ENCODE measurements at regions not wholly inside any gene's neighbourhood (a gene's known extent, or its start where the extent isn't known, plus 50 kb on each side); places are given as distances from the start of the nearest gene placed in this dataset.
"Not testable (repeated sequence)": the region's sequence is repeated elsewhere in the genome, so short reads cannot be mapped to it uniquely, and the experiment has no call there.

GRCh38 chr10:105742923-105743322 lies 1101.8 kb downstream of the SORCS3 start:
- Mint-ChIP-seq H3K4me1 (no peaks in the 10 kb centered on the region), H3K4me3 (no peak overlapping the region), H3K27ac (peak overlapping the region in 1 of 3 donors; percentile 39), H3K9me3 (peaks cover 3 to 8% (median 4%) of the 10 kb centered on the region in 3 donors), H3K36me3 (no peaks in the 10 kb centered on the region), H3K27me3 (no peaks in the 10 kb centered on the region)

DNA sequence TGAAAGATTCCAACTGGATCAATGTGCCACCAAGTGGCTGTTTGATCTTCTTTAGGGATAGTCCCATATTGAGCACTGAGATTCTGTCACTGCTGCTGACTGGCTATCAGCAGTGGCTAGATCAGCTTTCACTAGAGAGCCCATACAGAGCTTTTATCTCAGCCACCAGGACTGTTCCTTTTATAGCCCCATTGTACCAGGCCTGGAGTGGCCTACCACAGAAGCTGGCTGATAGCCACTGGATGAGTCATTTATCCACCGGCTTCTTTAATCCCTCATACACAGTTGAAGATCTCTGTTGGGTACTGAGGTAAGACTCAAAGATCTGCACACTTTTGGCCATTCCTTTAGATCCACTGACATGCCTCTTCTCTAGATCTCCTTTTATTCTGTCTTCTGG lies 1101.1 kb downstream of the SORCS3 start:
- Mint-ChIP-seq H3K27me3 (no peaks in the 10 kb centered on the region), H3K4me1 (no peaks in the 10 kb centered on the region), H3K9me3 (peaks cover 3 to 8% (median 6%) of the 10 kb centered on the region in 3 donors), H3K27ac (no peak overlapping the region), H3K36me3 (no peaks in the 10 kb centered on the region), H3K4me3 (no peak overlapping the region)

DNA sequence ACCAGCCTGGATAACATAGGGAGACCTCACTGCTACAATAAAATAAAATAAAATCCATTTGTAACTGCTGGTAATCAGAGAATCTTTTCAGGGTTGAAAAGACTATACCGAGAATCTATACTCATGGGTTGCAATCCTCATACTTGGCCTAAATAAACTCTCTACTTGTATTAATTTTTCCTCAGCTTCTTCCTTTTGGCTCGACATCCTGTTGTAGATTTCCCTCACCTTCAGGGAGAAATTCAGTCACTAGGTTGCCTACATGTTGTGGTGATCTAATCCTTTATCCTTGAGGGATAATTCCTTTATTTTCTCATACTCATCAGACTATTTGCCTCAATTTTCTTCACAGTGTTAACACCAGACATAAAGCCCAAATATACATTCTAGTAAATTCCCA lies 1093.4 kb downstream of the SORCS3 start:
- H3K4me1 Mint-ChIP-seq, result no peaks in the 10 kb centered on the region
- H3K27me3 Mint-ChIP-seq, result no peaks in the 10 kb centered on the region
- H3K9me3 Mint-ChIP-seq, result peaks cover 0 to 4% (median 2%) of the 10 kb centered on the region in 3 donors
- no peak overlapping the region for H3K27ac Mint-ChIP-seq
- no peaks in the 10 kb centered on the region for H3K36me3 Mint-ChIP-seq
- H3K4me3 Mint-ChIP-seq, result no peak overlapping the region

GRCh38 chr10:105733924-105734323 lies 1092.8 kb downstream of the SORCS3 start:
- Mint-ChIP-seq H3K9me3 (peaks cover 0 to 4% (median 2%) of the 10 kb centered on the region in 3 donors), H3K4me3 (no peak overlapping the region), H3K27ac (peak overlapping the region in 1 of 3 donors; percentile 40), H3K27me3 (no peaks in the 10 kb centered on the region), H3K4me1 (no peaks in the 10 kb centered on the region), H3K36me3 (no peaks in the 10 kb centered on the region)

GRCh38 chr10:105729428-105729827 lies 1088.3 kb downstream of the SORCS3 start:
- H3K4me1 Mint-ChIP-seq, result no peaks in the 10 kb centered on the region
- no peak overlapping the region for H3K4me3 Mint-ChIP-seq
- H3K9me3 Mint-ChIP-seq, result peaks cover 0 to 19% (median 3%) of the 10 kb centered on the region in 3 donors
- no peaks in the 10 kb centered on the region for H3K36me3 Mint-ChIP-seq
- H3K27ac Mint-ChIP-seq, result no peak overlapping the region
- H3K27me3 Mint-ChIP-seq, result no peaks in the 10 kb centered on the region

GRCh38 chr10:105727586-105727985 lies 1086.5 kb downstream of the SORCS3 start:
- H3K27ac Mint-ChIP-seq, H3K27me3 Mint-ChIP-seq, H3K4me1 Mint-ChIP-seq, H3K36me3 Mint-ChIP-seq, H3K4me3 Mint-ChIP-seq: not testable (repeated sequence)
- peaks cover 0 to 19% (median 5%) of the 10 kb centered on the region in 3 donors for H3K9me3 Mint-ChIP-seq

DNA sequence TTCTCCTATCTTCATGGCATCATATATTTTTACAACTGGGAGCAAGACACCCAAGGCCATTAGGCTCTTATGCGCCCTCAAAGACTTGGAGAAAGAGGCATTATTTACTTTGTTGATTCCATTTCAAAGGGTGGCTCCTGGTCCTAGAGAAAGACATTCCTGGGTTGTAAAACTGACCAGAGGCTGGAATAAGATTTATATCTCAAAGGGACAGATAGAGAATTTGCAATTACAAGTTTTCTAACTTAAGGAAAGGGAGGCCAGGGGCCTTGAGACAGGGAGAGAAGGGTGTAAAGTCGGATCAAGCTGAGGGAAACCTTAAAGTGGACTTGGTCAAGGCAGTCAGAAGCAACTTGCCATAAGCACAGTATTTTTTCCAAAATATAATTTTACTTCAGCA lies 1086.0 kb downstream of the SORCS3 start:
- Mint-ChIP-seq H3K9me3 (peaks cover 0 to 19% (median 5%) of the 10 kb centered on the region in 3 donors), H3K4me3 (no peak overlapping the region), H3K27me3 (no peaks in the 10 kb centered on the region), H3K4me1 (no peaks in the 10 kb centered on the region), H3K36me3 (no peaks in the 10 kb centered on the region), H3K27ac (no peak overlapping the region)

GRCh38 chr10:105726149-105726548 lies 1085.1 kb downstream of the SORCS3 start:
- H3K27me3 Mint-ChIP-seq, result no peaks in the 10 kb centered on the region
- peaks cover 0 to 19% (median 5%) of the 10 kb centered on the region in 3 donors for H3K9me3 Mint-ChIP-seq
- H3K4me3 Mint-ChIP-seq, result no peak overlapping the region
- H3K36me3 Mint-ChIP-seq, result no peaks in the 10 kb centered on the region
- no peak overlapping the region for H3K27ac Mint-ChIP-seq
- no peaks in the 10 kb centered on the region for H3K4me1 Mint-ChIP-seq

DNA sequence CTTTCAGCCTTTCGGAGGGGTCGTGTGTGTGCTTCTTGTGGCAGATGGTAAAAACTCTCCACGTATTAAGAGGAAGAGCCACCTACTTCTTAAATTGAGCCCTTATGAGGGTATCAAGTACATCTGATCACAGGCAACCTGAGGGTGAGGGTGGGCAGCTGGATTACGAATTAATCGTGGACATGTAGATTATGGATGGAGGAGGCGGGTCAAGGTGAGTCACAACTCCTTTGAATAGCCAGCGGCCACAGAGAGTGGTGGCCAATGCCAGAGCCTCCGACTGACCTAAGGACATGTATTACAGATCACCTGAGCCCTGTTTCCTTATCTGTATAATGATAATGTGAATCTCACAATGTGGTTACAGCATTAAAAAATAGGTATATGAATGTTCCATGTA lies 1083.9 kb downstream of the SORCS3 start:
- peaks cover 0 to 19% (median 5%) of the 10 kb centered on the region in 3 donors for H3K9me3 Mint-ChIP-seq
- H3K36me3 Mint-ChIP-seq, result no peaks in the 10 kb centered on the region
- H3K27me3 Mint-ChIP-seq, result no peaks in the 10 kb centered on the region
- H3K4me1 Mint-ChIP-seq, result no peaks in the 10 kb centered on the region
- H3K27ac Mint-ChIP-seq, result no peak overlapping the region
- no peak overlapping the region for H3K4me3 Mint-ChIP-seq

DNA sequence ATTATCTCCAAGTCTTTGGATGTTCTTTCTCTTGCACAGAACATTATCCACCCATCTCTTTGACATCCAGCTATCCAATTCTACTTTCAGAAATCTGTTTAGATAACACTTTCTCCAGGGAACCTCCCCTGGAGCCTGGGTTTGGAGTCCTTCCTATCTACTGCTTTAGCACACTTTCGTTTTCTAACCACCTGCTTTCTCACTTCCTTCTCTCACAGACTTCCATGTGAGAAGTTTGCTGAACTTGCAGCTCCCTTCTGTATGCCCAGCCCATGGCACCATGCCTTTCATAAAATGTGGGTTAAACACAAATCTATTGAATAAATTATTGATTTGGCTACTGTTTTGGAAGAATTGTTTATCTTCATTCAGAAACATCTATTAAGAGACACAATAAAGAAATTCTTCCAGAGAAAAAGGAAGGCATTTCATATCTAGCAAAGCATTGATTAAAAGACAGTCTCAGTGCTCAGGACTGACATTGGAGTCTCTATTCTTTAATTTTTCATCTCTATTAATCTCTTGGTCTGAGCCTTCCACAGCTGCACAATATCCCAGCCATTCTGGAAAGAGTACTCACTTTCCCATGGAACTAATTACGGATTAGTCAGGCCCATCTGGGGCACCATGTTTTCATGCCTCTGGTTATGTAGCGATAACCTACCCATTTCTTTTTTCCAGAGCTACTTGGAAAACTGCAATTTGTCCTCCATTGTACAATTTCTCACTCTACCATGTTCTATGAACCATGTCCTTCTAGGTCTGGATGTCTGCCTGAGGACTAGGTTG lies 1077.3 kb downstream of the SORCS3 start:
- H3K4me3 Mint-ChIP-seq, result no peak overlapping the region
- H3K27ac Mint-ChIP-seq, result no peak overlapping the region
- peaks cover 1 to 14% (median 8%) of the 10 kb centered on the region in 3 donors for H3K9me3 Mint-ChIP-seq
- H3K27me3 Mint-ChIP-seq, result no peaks in the 10 kb centered on the region
- H3K36me3 Mint-ChIP-seq, result no peaks in the 10 kb centered on the region
- peaks cover 0 to 1% (median 0%) of the 10 kb centered on the region in 3 donors for H3K4me1 Mint-ChIP-seq

DNA sequence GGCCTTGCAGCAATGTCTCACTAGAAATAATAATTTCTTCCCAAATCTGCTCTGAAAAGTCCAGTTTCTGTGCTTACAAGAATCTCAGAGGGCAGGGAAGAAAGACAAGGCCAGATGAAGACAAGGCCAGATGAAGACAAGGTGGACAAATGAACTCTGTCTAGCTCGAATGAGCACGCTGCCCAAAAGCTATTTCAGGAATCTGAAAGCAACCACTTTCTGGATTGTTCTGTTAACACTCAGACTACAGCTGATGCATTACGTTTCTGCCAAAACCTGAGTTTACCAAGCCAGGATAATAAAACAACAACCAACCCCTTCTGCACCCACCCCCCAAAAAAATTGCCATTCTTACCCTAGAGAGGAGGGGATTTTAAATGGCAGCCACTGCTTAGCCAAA lies 1073.6 kb downstream of the SORCS3 start:
- Mint-ChIP-seq H3K4me3 (no peak overlapping the region), H3K36me3 (no peaks in the 10 kb centered on the region), H3K9me3 (peaks cover 8 to 20% (median 14%) of the 10 kb centered on the region in 3 donors), H3K27me3 (no peaks in the 10 kb centered on the region), H3K4me1 (peaks cover 0 to 1% (median 0%) of the 10 kb centered on the region in 3 donors), H3K27ac (no peak overlapping the region)

DNA sequence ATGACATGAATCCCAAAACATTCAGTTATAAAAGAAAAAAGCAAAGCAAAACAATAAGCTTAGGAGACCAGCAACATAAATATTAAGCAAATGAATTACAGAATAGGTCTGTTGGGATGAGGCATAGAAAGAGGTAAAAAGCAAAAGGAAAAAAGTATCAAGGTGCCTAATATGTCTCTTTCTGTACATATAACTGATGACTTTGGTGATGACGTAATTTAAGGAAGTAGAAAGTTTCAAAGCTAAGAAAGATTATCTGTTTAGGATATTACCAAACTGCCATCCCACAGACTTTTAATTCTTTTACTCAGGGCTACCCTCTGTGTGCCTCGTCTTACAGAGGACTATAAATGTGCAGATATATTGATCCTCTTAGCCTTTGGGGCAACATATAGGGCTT lies 1066.5 kb downstream of the SORCS3 start:
- peaks cover 4 to 22% (median 7%) of the 10 kb centered on the region in 3 donors for H3K9me3 Mint-ChIP-seq
- no peaks in the 10 kb centered on the region for H3K36me3 Mint-ChIP-seq
- H3K4me3 Mint-ChIP-seq, result no peak overlapping the region
- no peaks in the 10 kb centered on the region for H3K4me1 Mint-ChIP-seq
- no peaks in the 10 kb centered on the region for H3K27me3 Mint-ChIP-seq
- H3K27ac Mint-ChIP-seq, result no peak overlapping the region

DNA sequence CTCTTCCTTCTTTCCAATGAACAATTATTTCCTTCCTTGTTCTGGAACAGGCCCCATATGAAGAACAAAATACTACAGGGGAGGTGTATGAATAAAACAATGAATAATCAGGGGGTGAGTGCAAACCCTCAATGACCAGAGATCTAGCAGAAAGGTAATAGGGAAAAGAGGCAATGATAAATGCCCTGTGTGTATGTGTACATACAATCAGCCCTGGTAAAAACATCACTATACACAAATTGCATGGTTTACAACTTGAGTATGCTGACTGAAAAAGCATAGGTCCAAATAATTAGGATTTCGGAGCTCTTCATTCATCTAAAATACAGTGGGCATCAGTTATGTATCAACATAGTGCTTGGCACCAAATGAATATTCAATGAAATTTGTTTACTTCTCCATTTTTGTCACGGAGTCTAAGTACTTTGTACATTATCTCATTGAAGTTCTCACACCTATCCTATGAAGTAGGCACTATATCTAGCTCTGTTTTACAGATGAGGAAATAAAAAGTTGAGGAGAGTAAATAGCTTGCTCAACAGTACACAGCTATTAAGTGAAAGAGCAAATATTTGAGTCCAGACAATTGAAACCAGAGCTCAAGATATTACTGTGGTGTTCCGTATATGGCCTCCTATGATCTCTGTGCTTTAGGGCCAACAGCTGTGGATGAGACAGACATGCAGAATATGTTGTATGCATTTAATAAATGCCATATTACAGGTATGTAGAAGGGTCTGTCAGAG lies 1065.4 kb downstream of the SORCS3 start:
- no peak overlapping the region for H3K27ac Mint-ChIP-seq
- H3K4me3 Mint-ChIP-seq, result no peak overlapping the region
- peaks cover 0 to 22% (median 3%) of the 10 kb centered on the region in 3 donors for H3K9me3 Mint-ChIP-seq
- H3K36me3 Mint-ChIP-seq, result no peaks in the 10 kb centered on the region
- no peaks in the 10 kb centered on the region for H3K27me3 Mint-ChIP-seq
- no peaks in the 10 kb centered on the region for H3K4me1 Mint-ChIP-seq

DNA sequence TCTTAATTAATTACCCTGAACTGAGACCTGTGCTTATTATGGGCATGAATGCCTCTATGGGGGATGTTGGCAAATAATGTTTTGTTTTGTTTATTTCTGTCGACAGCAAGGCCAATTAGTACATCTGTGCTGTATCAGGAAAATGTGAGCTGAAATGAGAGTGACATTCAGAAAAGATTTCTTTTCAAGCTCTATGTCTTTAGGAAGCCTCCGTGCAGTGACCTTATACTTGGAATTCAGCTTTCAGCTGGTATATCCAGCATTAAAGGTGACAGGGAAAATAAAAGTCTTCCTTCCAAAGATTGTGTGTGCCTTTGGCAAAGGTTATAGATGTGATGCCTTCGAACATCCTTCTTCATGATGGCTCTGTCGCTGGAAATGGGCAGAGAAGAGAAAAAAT lies 1061.1 kb downstream of the SORCS3 start:
- no peak overlapping the region for H3K27ac Mint-ChIP-seq
- H3K27me3 Mint-ChIP-seq, result no peaks in the 10 kb centered on the region
- peaks cover 0 to 15% (median 3%) of the 10 kb centered on the region in 3 donors for H3K9me3 Mint-ChIP-seq
- no peaks in the 10 kb centered on the region for H3K36me3 Mint-ChIP-seq
- H3K4me3 Mint-ChIP-seq, result no peak overlapping the region
- H3K4me1 Mint-ChIP-seq, result no peaks in the 10 kb centered on the region

GRCh38 chr10:105700218-105700617 lies 1059.1 kb downstream of the SORCS3 start:
- peaks cover 2% of the 10 kb centered on the region for H3K36me3 Mint-ChIP-seq
- H3K9me3 Mint-ChIP-seq, result peaks cover 0 to 7% (median 7%) of the 10 kb centered on the region in 3 donors
- no peak overlapping the region for H3K4me3 Mint-ChIP-seq

More at GRCh38 chr10:105700218-105700617, 1059.1 kb downstream of the SORCS3 start:
- Mint-ChIP-seq H3K27me3 (no peaks in the 10 kb centered on the region), H3K4me1 (no peaks in the 10 kb centered on the region), H3K27ac (no peak overlapping the region)
